Fibroblast of lung (primary cell): ENCODE measurements at regions not wholly inside any gene's neighbourhood (a gene's known extent, or its start where the extent isn't known, plus 50 kb on each side); places are given as distances from the start of the nearest gene placed in this dataset.

ENCODE experiments used
- DNase-seq, 2 donors: peaks; one replicate each; pipeline versions ENCODE4 v3.0.0 to v3.0.0-alpha.2; 2010; ENCODE audit warnings: low read depth in 2 of 2
- H2AFZ ChIP-seq: 2 replicates; pipeline ENCODE4 v1.5.1; 2012; ENCODE audit warnings: low read length, control low read depth, inconsistent platforms
- H3K27ac ChIP-seq: 2 replicates; pipeline ENCODE4 v1.5.1; 2011; ENCODE audit warnings: low read length, control low read depth; ENCODE audit not compliant: insufficient read depth
- H3K27me3 ChIP-seq: 2 replicates; pipeline ENCODE4 v1.5.1; 2011; ENCODE audit warnings: mild to moderate bottlenecking, low read length; ENCODE audit not compliant: control insufficient read depth, insufficient read depth
- H3K36me3 ChIP-seq: 2 replicates; pipeline ENCODE4 v1.5.1; 2011; ENCODE audit warnings: low read length; ENCODE audit not compliant: control insufficient read depth, insufficient read depth
- H3K4me1 ChIP-seq: 2 replicates; pipeline ENCODE4 v1.5.1; 2011; ENCODE audit warnings: low read length; ENCODE audit not compliant: control insufficient read depth, insufficient read depth; ENCODE audit errors: extremely low read depth
- H3K4me2 ChIP-seq: 2 replicates; pipeline ENCODE4 v1.5.1; 2011; ENCODE audit warnings: low read length, control low read depth; ENCODE audit not compliant: insufficient read depth; ENCODE audit errors: extremely low read depth
- H3K4me3 ChIP-seq, 4 experiments: fragments of 200-600 bp in 1 of 4; sonication (generic) in 1 of 4; replicated peaks in 1 of 4; 2 replicates each; pipeline ENCODE4 v1.5.1; 2011 to 2016; ENCODE audit warnings: low read length in 4 of 4, low read depth in 3 of 4, mild to moderate bottlenecking in 3 of 4, control low read depth in 2 of 4, inconsistent platforms in 1 of 4, mixed read lengths in 1 of 4; ENCODE audit not compliant: insufficient read depth in 1 of 4; ENCODE audit errors: control extremely low read depth in 1 of 4
- H3K79me2 ChIP-seq: 2 replicates; pipeline ENCODE4 v1.5.1; 2012; ENCODE audit warnings: mild to moderate bottlenecking, low read length, inconsistent platforms; ENCODE audit not compliant: control insufficient read depth, insufficient read depth
- H3K9ac ChIP-seq: 2 replicates; pipeline ENCODE4 v1.5.1; 2011; ENCODE audit warnings: mild to moderate bottlenecking, low read length, control low read depth; ENCODE audit not compliant: insufficient read depth
- H3K9me3 ChIP-seq: 2 replicates; pipeline ENCODE4 v1.5.1; 2012; ENCODE audit warnings: low read depth, low read length; ENCODE audit not compliant: control insufficient read depth, insufficient read depth
- H4K20me1 ChIP-seq: 2 replicates; pipeline ENCODE4 v1.5.1; 2011; ENCODE audit warnings: low read length; ENCODE audit not compliant: control insufficient read depth, insufficient read depth; ENCODE audit errors: extremely low read depth
- CTCF ChIP-seq, 2 donors: IDR thresholded peaks in 1 of 2; conservative IDR thresholded peaks in 1 of 2; 1 replicate in 1 of 2; 2 replicates in 1 of 2; pipeline ENCODE4 v1.5.1; 2011 to 2012; ENCODE audit warnings: low read length in 2 of 2, control low read depth in 1 of 2, inconsistent platforms in 1 of 2, low read depth in 1 of 2, mild to moderate bottlenecking in 1 of 2
- EZH2 ChIP-seq: IDR thresholded peaks from 2 replicates; pipeline ENCODE4 v1.5.1; 2012; ENCODE audit warnings: low read length, control low read depth, mild to moderate bottlenecking; ENCODE audit errors: missing control alignments

DNA sequence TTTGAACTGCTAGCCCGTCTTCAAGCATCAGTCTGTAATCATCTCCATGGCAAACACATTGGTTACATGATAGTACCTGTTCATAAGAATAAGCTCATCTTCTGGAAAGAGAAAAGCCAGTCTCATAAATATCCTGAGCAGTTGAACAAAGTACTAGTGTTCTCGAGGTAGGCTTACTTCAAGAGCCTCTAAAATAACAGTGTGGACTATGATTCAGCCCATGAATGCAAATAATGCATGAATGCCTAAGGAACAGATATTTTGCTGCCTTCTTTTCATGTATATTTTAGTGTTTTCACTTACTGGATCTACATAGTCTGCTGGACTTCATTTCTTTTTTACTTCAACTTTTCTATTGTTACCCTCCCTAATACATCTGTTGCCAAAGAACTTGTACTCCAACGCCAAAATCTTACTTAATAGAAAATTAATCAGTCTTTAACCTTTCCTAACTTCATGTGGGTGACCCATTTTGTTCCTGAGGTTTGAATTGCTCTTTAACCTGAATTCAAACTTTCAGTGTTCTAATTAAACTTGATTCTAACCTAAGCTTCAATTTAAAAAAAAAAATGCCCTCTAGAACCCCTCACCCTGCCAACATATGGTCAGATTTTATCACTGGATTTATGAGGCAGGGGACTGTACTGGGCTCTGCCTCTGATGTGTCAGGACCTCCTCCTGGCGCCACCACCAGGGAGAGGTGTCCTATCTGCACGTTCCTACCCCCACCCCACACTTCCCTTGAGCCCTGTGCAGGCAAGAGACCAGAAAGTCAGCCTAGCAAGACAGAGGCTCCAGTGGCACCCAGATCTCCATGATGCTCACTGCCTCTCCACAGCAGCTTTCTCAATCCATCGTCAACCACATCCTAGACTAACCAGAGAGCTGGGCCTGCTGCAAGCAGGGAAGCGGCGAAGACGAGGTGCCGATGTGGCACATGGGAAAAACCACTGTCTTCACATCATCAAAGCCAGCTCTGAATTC, 264.7 kb upstream of the ID2 start:
- Histone ChIP-seq H3K4me2 (no peak overlapping the region), H3K79me2 (no peaks in the 10 kb centered on the region), H3K36me3 (no peaks in the 10 kb centered on the region), H3K4me3 (no peak overlapping the region), H3K27me3 (no peaks in the 10 kb centered on the region), H3K9ac (no peak overlapping the region), H3K27ac (no peak overlapping the region), H4K20me1 (no peaks in the 10 kb centered on the region), H3K9me3 (no peaks in the 10 kb centered on the region), H3K4me1 (no peaks in the 10 kb centered on the region), H2AFZ (no peak overlapping the region)
- TF ChIP-seq EZH2 (no peak), CTCF (conservative IDR thresholded peaks at IDR 0.05 in 1 of 2, IDR thresholded peaks at IDR 0.05 in 1 of 2; ENCODE audit: low read depth in 1 of 2, low read length in 2 of 2) (no peak)
- DNase-seq: no peak

GRCh38 chr2:8418721-8419120, 263.1 kb upstream of the ID2 start:
- no peak overlapping the region for H3K4me2 ChIP-seq
- no peak overlapping the region for H3K9ac ChIP-seq
- H3K27me3 ChIP-seq: no peaks in the 10 kb centered on the region
- DNase-seq: peak in 1 of 2 donors; percentile 32
- no peak overlapping the region for H3K4me3 ChIP-seq
- H3K27ac ChIP-seq: no peak overlapping the region
- TF ChIP-seq CTCF (conservative IDR thresholded peaks at IDR 0.05 in 1 of 2, IDR thresholded peaks at IDR 0.05 in 1 of 2; ENCODE audit: low read depth in 1 of 2, low read length in 2 of 2): no peak
- TF ChIP-seq EZH2: no peak
- H2AFZ ChIP-seq: no peak overlapping the region
- no peaks in the 10 kb centered on the region for H3K4me1 ChIP-seq
- H3K36me3 ChIP-seq: no peaks in the 10 kb centered on the region
- H4K20me1 ChIP-seq: no peaks in the 10 kb centered on the region
- no peaks in the 10 kb centered on the region for H3K79me2 ChIP-seq
- H3K9me3 ChIP-seq: no peaks in the 10 kb centered on the region

- TF ChIP-seq CTCF (conservative IDR thresholded peaks at IDR 0.05 in 1 of 2, IDR thresholded peaks at IDR 0.05 in 1 of 2; ENCODE audit: low read depth in 1 of 2, low read length in 2 of 2) (no peak), EZH2 (no peak)
- Histone ChIP-seq H3K4me1 (no peaks in the 10 kb centered on the region), H3K4me3 (no peak overlapping the region), H3K9me3 (no peaks in the 10 kb centered on the region), H3K79me2 (no peaks in the 10 kb centered on the region), H3K36me3 (no peaks in the 10 kb centered on the region), H3K9ac (no peak overlapping the region), H3K27ac (no peak overlapping the region), H2AFZ (no peak overlapping the region), H3K4me2 (no peak overlapping the region), H3K27me3 (no peaks in the 10 kb centered on the region), H4K20me1 (no peaks in the 10 kb centered on the region)
- no peak for DNase-seq
These were observed 260.0 kb upstream of the ID2 start for GRCh38 chr2:8421658-8422449.
